ENCODE measurements at regions not wholly inside any gene's neighbourhood (a gene's known extent, or its start where the extent isn't known, plus 50 kb on each side); places are given as distances from the start of the nearest gene placed in this dataset.

DNA sequence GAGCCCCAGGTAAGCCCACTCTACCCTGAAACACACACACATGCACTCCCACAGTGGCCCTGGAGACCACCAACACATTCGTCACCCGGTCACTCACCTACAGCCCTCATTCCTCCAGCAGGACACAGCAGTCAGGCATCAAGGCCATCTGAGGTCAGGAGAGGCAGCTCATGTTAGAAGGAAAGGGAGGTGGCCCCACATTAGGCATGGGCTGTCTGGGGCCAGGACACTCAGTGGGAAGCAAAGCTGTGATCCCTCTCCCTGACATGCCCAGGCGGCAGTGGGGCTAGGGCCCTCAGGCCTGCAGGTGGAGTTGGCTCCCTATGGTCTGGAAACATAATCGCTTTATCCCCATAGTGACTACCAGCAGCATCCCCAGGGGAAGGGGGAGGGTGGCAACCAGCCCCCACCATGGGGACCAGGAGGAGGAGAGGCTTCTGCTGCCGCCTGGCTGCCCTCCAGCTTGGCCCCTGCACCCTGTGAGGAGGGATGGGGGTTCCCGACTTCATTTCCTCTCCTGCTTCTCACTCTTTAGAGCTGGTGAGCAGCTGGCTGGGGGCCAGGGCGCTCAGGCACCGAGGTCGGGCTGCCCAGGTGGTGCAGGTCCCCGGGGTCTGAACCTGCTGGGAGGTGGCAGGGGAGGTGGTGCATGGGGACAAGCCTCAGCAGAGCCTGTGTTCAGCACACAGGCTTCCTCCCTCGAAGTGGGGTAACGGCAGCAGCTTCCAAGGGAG, 76.6 kb upstream of the CST7 start:
- Histone ChIP-seq H3K4me1 (no peaks in the 10 kb centered on the region), H3K9me3 (ENCODE audit: low read depth) (no peaks in the 10 kb centered on the region), H3K27ac (no peak overlapping the region), H2AFZ (replicated peaks) (no peak overlapping the region), H3K9ac (no peak overlapping the region), H3F3A (ENCODE audit: low read depth) (no peaks in the 10 kb centered on the region), H3K4me2 (no peak overlapping the region), H3K36me3 (no peaks in the 10 kb centered on the region), H3K4me3 (no peak overlapping the region), H4K20me1 (ENCODE audit: low read depth) (no peaks in the 10 kb centered on the region), H3K79me2 (ENCODE audit: low read depth) (no peaks in the 10 kb centered on the region), H3K27me3 (no peaks in the 10 kb centered on the region)
- TF ChIP-seq EZH2phosphoT487 (IDR thresholded peaks at IDR 0.05): no peak
- TF ChIP-seq CTCF (IDR thresholded peaks at IDR 0.05): no peak
- no peak for TF ChIP-seq EZH2 (IDR thresholded peaks at IDR 0.05)
- Mint-ChIP-seq H3K27me3 (ENCODE audit: insufficient read depth, low read depth) (peaks cover 2% of the 10 kb centered on the region), H3K9me3 (no peaks in the 10 kb centered on the region), H3K4me3 (no peak overlapping the region), H3K27ac (no peak overlapping the region), H3K4me1 (peaks cover 17% of the 10 kb centered on the region), H3K36me3 (no peaks in the 10 kb centered on the region)
- no peak for DNase-seq (ENCODE audit: low spot score)

GRCh38 chr20:24873025-24873620, 75.9 kb upstream of the CST7 start:
- no peaks in the 10 kb centered on the region for H3K9me3 Mint-ChIP-seq
- Histone ChIP-seq H3K27ac (no peak overlapping the region), H3K79me2 (ENCODE audit: low read depth) (no peaks in the 10 kb centered on the region), H3K9ac (no peak overlapping the region), H3K4me1 (no peaks in the 10 kb centered on the region), H3K9me3 (ENCODE audit: low read depth) (no peaks in the 10 kb centered on the region), H3F3A (ENCODE audit: low read depth) (no peaks in the 10 kb centered on the region), H3K4me3 (no peak overlapping the region), H4K20me1 (ENCODE audit: low read depth) (no peaks in the 10 kb centered on the region), H3K36me3 (no peaks in the 10 kb centered on the region), H3K27me3 (no peaks in the 10 kb centered on the region), H2AFZ (replicated peaks) (no peak overlapping the region), H3K4me2 (no peak overlapping the region)
- H3K4me3 Mint-ChIP-seq: no peak overlapping the region
- H3K4me1 Mint-ChIP-seq: peaks cover 17% of the 10 kb centered on the region
- no peak for TF ChIP-seq CTCF (IDR thresholded peaks at IDR 0.05)
- TF ChIP-seq EZH2 (IDR thresholded peaks at IDR 0.05): no peak
- no peak for TF ChIP-seq EZH2phosphoT487 (IDR thresholded peaks at IDR 0.05)
- H3K36me3 Mint-ChIP-seq: no peaks in the 10 kb centered on the region
- peaks cover 2% of the 10 kb centered on the region for H3K27me3 Mint-ChIP-seq (ENCODE audit: insufficient read depth, low read depth)
- no peak for DNase-seq (ENCODE audit: low spot score)
- no peak overlapping the region for H3K27ac Mint-ChIP-seq

GRCh38 chr20:24875078-24875477, 74.0 kb upstream of the CST7 start:
- no peak overlapping the region for H3K27ac Mint-ChIP-seq
- no peaks in the 10 kb centered on the region for H3K36me3 ChIP-seq
- H3K27ac ChIP-seq: no peak overlapping the region
- TF ChIP-seq EZH2phosphoT487 (IDR thresholded peaks at IDR 0.05) (no peak), EZH2 (IDR thresholded peaks at IDR 0.05) (no peak), CTCF (IDR thresholded peaks at IDR 0.05) (no peak)
- no peaks in the 10 kb centered on the region for H3K9me3 Mint-ChIP-seq
- no peak overlapping the region for H3K4me2 ChIP-seq
- no peaks in the 10 kb centered on the region for H3K36me3 Mint-ChIP-seq
- peaks cover 2% of the 10 kb centered on the region for H3K27me3 Mint-ChIP-seq (ENCODE audit: insufficient read depth, low read depth)
- no peaks in the 10 kb centered on the region for H4K20me1 ChIP-seq (ENCODE audit: low read depth)
- H3K79me2 ChIP-seq (ENCODE audit: low read depth): no peaks in the 10 kb centered on the region
- no peak for DNase-seq (ENCODE audit: low spot score)
- no peaks in the 10 kb centered on the region for H3F3A ChIP-seq (ENCODE audit: low read depth)
- no peaks in the 10 kb centered on the region for H3K27me3 ChIP-seq
- H3K4me1 Mint-ChIP-seq: peaks cover 17% of the 10 kb centered on the region
- no peak overlapping the region for H2AFZ ChIP-seq (replicated peaks)
- H3K4me3 Mint-ChIP-seq: no peak overlapping the region
- no peak overlapping the region for H3K9ac ChIP-seq
- no peak overlapping the region for H3K4me3 ChIP-seq
- no peaks in the 10 kb centered on the region for H3K4me1 ChIP-seq
- H3K9me3 ChIP-seq (ENCODE audit: low read depth): no peaks in the 10 kb centered on the region

All from neural progenitor cell (in vitro differentiated cells).